ENCODE measurements at regions not wholly inside any gene's neighbourhood (a gene's known extent, or its start where the extent isn't known, plus 50 kb on each side); places are given as distances from the start of the nearest gene placed in this dataset.

DNA sequence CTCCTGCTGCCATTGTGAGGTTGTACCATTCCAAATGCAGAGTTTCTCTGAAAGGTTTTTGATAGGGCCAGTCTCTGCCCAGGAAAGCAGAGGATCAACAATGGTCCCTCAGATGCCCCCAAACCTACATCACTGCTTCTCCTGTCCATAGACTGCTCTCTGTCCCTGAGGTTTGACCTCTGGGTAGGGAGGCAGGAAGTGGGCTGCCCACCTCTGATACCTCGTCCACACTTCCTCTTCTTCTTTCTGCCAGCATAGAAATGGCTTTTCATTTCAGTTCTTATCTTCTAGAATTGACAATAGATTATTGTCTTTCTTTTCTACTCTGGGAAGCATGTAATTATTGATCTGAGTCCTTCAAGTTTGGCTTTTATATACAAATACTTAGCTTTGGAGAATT is 170.6 kb downstream of the TRMT11 start:
- TF ChIP-seq, protein P1, sequence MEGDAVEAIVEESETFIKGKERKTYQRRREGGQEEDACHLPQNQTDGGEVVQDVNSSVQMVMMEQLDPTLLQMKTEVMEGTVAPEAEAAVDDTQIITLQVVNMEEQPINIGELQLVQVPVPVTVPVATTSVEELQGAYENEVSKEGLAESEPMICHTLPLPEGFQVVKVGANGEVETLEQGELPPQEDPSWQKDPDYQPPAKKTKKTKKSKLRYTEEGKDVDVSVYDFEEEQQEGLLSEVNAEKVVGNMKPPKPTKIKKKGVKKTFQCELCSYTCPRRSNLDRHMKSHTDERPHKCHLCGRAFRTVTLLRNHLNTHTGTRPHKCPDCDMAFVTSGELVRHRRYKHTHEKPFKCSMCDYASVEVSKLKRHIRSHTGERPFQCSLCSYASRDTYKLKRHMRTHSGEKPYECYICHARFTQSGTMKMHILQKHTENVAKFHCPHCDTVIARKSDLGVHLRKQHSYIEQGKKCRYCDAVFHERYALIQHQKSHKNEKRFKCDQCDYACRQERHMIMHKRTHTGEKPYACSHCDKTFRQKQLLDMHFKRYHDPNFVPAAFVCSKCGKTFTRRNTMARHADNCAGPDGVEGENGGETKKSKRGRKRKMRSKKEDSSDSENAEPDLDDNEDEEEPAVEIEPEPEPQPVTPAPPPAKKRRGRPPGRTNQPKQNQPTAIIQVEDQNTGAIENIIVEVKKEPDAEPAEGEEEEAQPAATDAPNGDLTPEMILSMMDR (IDR thresholded peaks at IDR 0.05) = no peak
- TF ChIP-seq POLR2AphosphoS5 (IDR thresholded peaks at IDR 0.05) = no peak
- no peak for TF ChIP-seq POLR2A (IDR thresholded peaks at IDR 0.05; ENCODE audit: low read depth)

Data from esophagus muscularis mucosa (tissue), 3 donors.